ENCODE measurements at regions not wholly inside any gene's neighbourhood (a gene's known extent, or its start where the extent isn't known, plus 50 kb on each side); places are given as distances from the start of the nearest gene placed in this dataset.

DNA sequence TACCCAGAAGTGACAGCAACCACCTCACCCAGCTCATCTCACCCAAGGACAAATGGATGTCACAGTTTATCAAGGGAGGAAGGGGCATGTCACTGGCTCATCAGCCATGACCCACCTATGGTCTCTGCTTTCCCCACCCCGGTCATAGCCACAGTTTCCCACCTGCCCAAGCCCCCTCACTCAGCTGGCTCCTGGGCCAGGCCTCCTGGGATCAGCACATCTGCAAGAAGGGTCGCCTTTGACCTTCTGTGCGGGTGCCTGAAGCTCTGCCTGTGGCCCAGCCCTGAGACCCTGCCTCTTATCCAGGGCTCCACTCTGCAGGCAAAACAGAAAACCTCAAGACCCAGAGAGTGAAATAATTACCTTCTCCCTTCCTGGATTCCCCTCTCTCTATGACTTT, 236.4 kb downstream of the BUD13 start:
- no peak for DNase-seq (ENCODE audit: low spot score)
- TF ChIP-seq, protein P1, sequence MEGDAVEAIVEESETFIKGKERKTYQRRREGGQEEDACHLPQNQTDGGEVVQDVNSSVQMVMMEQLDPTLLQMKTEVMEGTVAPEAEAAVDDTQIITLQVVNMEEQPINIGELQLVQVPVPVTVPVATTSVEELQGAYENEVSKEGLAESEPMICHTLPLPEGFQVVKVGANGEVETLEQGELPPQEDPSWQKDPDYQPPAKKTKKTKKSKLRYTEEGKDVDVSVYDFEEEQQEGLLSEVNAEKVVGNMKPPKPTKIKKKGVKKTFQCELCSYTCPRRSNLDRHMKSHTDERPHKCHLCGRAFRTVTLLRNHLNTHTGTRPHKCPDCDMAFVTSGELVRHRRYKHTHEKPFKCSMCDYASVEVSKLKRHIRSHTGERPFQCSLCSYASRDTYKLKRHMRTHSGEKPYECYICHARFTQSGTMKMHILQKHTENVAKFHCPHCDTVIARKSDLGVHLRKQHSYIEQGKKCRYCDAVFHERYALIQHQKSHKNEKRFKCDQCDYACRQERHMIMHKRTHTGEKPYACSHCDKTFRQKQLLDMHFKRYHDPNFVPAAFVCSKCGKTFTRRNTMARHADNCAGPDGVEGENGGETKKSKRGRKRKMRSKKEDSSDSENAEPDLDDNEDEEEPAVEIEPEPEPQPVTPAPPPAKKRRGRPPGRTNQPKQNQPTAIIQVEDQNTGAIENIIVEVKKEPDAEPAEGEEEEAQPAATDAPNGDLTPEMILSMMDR (IDR thresholded peaks at IDR 0.05; ENCODE audit: borderline replicate concordance, control extremely low read depth, extremely low read depth, insufficient read depth, missing control alignments) = no peak
- in situ Hi-C loops (cut with MboI; ENCODE audit: low sequenced_read_pairs, unreplicated experiment) = no loop called here

DNA sequence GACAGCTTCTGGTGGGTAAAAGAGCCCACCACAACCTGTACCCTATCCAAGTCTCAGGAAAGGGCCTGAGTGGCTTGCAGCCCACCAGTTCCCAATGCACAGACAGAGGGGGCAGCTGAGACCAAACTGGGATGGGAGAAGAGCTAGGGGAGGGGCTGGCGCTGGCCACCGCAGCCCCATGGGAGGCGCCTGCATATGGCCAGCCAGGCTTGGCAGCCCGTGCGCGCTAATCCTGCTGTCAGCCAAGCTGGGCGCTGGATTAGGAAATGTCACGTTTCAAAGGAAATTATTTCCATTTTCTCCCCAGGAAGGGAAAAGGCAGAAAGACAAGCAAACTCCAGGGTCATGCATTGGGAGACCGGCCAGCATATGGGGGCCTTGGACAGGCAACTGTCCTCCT, 236.8 kb downstream of the BUD13 start:
- in situ Hi-C loops (cut with MboI; ENCODE audit: low sequenced_read_pairs, unreplicated experiment) = no loop called here
- no peak for DNase-seq (ENCODE audit: low spot score)
- TF ChIP-seq, protein P1 (IDR thresholded peaks at IDR 0.05; ENCODE audit: borderline replicate concordance, control extremely low read depth, extremely low read depth, insufficient read depth, missing control alignments) = no peak

DNA sequence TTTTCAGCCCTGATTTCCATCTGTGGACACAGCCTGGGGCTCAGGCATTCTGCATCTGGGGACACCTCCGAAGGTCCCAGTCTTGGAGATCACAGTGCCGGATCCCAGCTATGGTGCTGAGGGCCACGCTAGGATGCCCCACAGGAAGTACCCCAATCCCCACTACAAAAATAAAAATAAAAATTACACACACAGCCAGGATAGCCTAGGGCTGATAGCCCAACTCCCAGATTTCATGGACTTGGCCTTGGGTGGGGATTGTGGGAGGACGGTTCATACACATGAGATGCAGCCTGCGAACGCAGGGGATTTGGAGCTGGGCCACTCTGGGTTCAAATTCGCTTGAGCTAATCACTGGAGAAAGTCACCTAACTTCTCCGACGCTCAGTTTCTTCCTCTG, 237.7 kb downstream of the BUD13 start:
- no peak for DNase-seq (ENCODE audit: low spot score)
- TF ChIP-seq, protein P1 (IDR thresholded peaks at IDR 0.05; ENCODE audit: borderline replicate concordance, control extremely low read depth, extremely low read depth, insufficient read depth, missing control alignments) = no peak
- in situ Hi-C loops (cut with MboI; ENCODE audit: low sequenced_read_pairs, unreplicated experiment) = no loop called here

DNA sequence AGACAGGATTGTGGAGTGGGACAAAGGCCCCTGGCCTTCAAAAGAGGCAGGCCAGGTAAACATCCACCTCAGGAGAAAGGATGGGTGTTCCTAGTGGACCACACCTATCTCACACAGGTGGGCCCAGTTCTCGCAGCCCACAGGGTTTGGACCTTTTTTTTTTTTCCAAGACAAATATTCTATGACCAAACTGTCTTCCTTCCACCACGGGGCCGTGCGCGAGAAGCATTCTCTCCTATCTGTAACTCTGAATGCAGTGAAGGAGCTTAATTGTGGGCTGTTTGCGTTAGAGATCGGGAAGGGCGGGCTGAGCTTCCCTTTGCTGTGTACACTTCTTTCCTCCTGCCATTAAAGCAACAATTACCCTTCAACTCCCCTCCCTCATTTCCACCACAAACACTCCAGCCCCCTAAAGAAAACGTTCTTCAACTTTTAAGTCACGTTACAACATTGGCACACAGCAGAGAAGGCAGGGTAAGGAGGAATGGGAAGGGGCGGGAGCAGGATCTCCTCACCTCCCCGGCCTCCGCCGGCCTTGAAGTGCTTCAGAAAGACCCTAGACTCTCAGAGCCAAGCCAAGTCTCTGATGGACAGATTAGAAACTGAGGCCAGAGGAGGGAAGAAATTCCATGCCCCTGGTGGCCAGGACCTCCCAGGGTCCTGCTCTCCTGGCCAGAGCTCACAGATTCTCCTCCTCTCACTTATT, 238.4 kb downstream of the BUD13 start:
- no peak for DNase-seq (ENCODE audit: low spot score)
- TF ChIP-seq, protein P1 (IDR thresholded peaks at IDR 0.05; ENCODE audit: borderline replicate concordance, control extremely low read depth, extremely low read depth, insufficient read depth, missing control alignments) = no peak
- in situ Hi-C loops (cut with MboI; ENCODE audit: low sequenced_read_pairs, unreplicated experiment) = no loop called here

DNA sequence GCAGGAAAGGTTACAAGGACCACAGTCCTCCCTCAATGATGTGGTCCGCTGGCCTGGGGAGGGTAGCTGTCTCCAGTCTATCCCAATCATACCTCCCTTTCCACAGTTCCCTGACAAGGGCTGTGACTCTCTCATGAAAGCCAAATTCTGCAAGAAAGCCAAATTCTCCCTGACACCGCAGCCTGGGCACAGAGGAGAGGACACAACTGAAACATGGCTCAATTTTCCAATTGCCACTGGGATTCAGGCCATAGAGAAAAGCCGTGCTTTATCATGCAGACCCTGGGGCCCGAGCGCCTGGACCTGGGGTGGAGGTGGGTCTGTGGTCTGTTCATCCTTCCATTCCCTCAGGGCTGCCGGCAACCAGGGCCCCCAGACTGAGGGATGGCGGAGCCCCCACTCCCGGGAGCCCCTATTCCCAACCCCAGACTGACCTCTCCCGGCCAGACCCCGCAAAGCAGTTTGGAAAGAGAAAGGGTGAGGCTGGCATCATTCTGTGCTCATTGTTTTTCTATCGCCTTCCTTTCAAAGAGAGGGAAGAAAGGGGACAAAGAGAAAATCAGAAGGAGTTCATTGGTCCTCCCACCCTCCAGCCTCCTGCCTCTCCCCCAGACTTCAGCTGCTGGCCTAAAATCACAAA, 239.5 kb downstream of the BUD13 start:
- DNase-seq (ENCODE audit: low spot score) = no peak
- in situ Hi-C loops (cut with MboI; ENCODE audit: low sequenced_read_pairs, unreplicated experiment) = no loop called here
- TF ChIP-seq, protein P1 (IDR thresholded peaks at IDR 0.05; ENCODE audit: borderline replicate concordance, control extremely low read depth, extremely low read depth, insufficient read depth, missing control alignments) = no peak

DNA sequence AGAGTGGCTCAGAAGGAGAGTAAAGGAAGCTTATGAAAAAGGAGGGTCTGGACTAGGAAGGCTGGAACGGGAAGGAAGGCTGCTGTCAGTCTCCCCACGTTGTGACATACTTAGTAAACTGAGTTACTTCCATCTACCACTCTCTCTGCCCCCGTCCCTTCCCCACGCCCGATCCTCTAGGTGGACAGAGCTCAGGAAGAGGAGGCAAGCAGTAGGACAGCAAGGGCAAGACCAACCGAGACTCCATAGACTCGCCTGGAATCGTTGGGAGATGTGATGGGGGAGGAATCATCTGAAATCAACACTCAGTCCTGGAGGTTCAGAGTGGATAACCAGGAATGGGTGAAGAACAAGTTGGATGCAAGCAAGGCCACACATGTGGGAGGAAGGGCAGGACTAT, 240.7 kb downstream of the BUD13 start:
- TF ChIP-seq, protein P1 (IDR thresholded peaks at IDR 0.05; ENCODE audit: borderline replicate concordance, control extremely low read depth, extremely low read depth, insufficient read depth, missing control alignments) = no peak
- DNase-seq (ENCODE audit: low spot score) = no peak
- in situ Hi-C loops (cut with MboI; ENCODE audit: low sequenced_read_pairs, unreplicated experiment) = no loop called here

Data from GM13976 (cell line).